ENCODE measurements at regions not wholly inside any gene's neighbourhood (a gene's known extent, or its start where the extent isn't known, plus 50 kb on each side); places are given as distances from the start of the nearest gene placed in this dataset.
"Not testable (repeated sequence)": the region's sequence is repeated elsewhere in the genome, so short reads cannot be mapped to it uniquely, and the experiment has no call there.

- DNase-seq: no peak
These were observed 58.6 kb upstream of the CNTNAP2 start for GRCh38 chr7:146057958-146058357.

DNA sequence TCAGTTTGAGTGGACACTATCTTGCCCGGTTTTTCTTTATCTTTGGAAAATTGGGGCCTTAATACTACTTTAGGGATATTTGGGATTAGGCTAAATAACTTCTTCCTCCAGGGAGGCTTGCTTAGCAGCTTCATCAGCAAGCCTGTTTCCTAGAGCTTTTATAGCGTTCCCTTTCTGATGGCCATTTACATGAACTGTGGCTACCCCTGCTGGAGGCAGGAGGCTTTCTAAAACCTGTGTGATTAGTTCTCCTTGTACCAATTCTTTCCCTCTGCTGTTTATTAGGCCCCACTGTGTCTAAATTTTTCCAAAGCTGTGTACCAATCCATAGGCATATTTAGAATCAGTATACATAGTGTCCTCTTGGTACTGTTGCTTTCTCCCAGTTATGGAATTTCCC is 61.7 kb upstream of the CNTNAP2 start:
- no peak for DNase-seq

GRCh38 chr7:146053492-146053891 is 63.1 kb upstream of the CNTNAP2 start:
- no peak for DNase-seq

GRCh38 chr7:146043310-146043709 is 73.3 kb upstream of the CNTNAP2 start:
- DNase-seq: not testable (repeated sequence)

- no peak for DNase-seq
These were observed 88.3 kb upstream of the CNTNAP2 start for GRCh38 chr7:146028251-146028750.

DNA sequence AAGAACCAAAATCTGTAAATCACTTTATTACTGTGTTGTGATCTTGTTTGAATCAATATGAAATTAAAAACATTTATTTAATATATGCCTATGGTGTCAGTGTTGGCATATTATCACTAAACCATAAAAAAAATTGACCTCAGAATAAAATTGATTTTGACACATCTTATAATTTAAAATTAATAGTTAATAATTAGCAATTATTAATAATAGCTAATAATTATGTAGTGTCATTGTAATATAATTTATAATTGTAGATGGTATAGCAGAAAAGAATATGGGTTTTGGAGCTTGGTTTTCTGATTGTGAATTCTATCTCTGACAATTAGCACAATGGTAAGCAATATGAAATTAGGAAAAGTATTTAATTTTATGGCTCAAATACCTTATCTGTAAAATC is 89.4 kb upstream of the CNTNAP2 start:
- no peak for DNase-seq

GRCh38 chr7:146022776-146023175 is 93.8 kb upstream of the CNTNAP2 start:
- no peak for DNase-seq

DNA sequence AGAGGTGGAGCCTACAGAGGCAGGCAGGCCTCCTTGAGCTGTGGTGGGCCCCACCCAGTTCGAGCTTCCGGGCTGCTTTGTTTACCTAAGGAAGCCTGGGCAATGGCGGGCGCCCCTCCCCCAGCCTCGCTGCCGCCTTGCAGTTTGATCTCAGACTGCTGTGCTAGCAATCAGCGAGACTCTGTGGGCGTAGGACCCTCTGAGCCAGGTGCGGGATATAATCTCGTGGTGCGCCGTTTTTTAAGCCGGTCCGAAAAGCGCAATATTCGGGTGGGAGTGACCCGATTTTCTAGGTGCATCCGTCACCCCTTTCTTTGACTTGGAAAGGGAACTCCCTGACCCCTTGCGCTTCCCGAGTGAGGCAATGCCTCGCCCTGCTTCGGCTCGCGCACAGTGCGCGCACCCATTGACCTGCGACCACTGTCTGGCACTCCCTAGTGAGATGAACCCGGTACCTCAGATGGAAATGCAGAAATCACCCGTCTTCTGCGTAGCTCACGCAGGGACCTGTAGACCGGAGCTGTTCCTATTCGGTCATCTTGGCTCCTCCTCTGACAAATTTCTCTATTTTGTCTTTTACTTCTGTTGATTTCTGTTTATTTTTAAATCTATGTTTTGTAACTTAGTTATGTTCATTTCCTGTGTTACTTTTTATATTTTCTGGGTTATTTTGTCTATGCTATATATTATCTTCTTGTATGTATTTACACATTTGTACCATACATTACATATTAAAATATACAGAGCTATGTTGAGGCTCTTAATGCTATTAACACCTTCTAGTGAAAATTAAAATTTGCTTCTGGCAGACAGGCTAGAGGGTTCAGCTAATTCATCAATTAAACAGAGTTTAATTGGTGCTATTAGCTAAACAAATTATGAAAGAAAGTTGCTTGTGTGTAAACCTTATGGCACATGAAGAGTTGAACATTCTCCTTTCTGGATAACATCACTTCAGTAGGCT is 97.3 kb upstream of the CNTNAP2 start:
- DNase-seq: not testable (repeated sequence)

DNA sequence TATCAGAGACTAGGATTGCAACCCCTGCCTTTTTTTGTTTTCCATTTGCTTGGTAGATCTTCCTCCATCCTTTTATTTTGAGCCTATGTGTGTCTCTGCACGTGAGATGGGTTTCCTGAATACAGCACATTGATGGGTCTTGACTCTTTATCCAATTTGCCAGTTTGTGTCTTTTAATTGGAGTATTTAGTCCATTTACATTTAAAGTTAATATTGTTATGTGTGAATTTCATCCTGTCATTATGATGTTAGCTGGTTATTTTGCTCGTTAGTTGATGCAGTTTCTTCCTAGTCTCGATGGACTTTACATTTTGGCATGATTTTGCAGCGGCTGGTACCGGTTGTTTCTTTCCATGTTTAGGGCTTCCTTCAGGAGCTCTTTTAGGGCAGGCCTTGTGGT is 99.2 kb upstream of the CNTNAP2 start:
- DNase-seq: not testable (repeated sequence)

- not testable (repeated sequence) for DNase-seq
These were observed 102.4 kb upstream of the CNTNAP2 start for GRCh38 chr7:146014154-146014553.

DNA sequence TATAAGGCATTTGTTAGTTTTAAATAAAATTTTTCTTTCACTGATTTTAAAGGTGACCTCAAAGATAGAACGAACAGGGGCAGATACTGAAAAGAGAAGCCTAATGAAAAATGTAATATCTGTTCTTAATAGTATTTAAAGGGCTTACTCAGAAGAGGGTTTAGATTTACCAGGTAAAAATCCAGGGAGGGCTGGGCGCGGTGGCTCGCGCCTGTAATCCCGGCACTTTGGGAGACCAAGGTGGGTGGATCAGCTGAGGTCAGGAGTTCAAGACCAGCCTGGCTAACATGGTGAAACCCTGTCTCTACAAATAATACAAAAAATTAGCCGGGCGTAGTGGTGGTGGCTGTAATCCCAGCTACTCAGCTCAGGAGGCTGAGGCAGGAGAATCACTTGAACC is 108.3 kb upstream of the CNTNAP2 start:
- DNase-seq: no peak

GRCh38 chr7:146004805-146005204 is 111.8 kb upstream of the CNTNAP2 start:
- no peak for DNase-seq

DNA sequence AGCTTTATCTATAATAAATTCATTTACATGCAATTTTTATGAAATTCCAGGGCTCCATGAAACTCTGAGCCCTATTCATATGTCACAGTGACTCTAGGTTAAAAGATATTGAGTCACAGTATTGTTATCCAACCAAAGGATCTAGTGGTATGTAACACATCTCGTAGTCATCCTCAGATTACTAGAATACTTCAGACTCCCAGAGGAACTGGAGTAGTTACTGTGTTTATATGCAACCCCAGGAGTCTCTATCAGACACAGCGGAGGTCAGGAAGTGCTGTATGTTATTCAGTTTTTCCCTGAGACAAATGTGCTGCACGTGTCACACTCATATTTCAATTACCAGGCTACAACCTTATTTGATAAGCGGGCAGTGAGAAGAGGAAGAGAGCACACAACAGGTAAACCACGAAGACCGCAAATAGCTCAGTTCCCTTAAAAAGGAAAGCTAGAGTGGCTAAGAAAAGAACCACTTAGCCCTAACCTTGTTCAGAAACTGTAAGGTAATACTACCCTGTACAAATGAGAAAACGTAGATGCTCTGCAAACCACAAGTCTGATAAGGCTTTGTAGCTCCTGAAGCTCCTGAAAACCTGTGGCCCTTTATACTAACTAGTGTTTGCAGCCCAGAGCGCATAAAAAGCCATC is 114.0 kb upstream of the CNTNAP2 start:
- DNase-seq: no peak

- no peak for DNase-seq
These were observed 114.6 kb upstream of the CNTNAP2 start for GRCh38 chr7:146002008-146002407.

DNA sequence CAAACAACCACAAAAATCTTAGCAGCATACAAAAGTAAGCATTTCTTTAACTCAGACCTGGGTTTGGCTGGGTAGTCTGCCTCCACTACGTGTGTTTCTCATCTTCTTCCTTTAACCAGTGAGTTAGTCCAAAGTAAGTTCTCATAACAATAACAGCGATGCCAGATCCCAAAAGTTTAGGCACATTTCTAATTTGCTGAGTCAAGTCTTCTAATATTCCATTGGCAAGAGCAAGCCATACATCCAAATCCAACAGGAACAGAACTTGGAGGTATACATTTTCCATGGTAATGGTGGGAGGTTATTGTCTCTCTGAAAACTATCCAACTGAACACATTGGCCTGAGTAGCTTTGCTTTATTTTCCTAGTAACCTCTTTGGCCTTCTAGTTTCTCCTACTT is 115.7 kb upstream of the CNTNAP2 start:
- DNase-seq: no peak

- DNase-seq: no peak
These were observed 127.1 kb upstream of the CNTNAP2 start for GRCh38 chr7:145989469-145989868.

DNA sequence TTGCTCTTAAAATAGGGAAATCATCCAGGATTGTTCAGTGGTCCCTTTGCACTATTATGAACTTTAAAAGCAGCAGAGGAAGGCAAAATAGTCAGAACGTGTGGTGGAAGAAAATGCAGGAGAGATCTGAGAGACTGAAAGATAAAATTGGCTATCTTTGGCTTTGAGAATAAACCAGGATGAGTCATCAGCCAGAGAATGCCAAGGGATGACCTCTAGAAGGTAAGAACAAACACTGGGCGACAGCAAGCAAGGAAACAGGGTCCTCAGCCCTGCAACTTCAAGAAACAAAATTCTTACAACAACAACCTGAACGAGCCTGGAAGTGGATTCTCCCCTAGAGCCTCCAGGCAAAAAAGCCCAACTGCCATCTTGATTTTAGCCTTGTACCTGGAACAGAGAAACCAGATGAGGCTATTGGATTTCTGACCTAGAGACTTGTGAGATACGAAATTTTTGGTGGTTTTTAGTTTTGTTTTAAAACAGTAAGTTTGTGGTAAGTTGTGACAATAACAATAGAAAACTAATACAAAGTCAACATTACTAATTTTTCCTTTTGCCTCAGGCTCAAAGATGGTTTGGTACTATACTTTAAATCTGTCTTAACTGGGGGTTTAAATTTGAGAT is 130.2 kb upstream of the CNTNAP2 start:
- no peak for DNase-seq

DNA sequence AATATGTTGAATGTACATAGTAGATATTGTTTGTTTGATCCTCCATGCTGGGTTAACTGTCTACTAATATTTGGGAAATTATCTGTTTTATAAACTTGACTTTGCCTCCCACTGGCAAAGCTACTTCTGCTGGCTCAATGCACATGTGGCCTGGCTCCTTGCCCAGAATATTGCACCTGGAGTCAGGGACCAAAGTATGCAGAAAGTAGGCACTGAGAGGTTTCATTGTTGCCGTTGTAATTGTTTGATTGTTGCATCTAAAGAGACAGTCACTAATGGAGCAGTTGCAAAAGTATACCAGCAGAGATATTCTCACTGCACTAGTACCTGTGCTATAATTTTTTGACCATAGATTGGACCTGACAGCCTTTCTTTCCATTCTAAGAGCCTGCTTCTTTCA is 137.8 kb upstream of the CNTNAP2 start:
- no peak for DNase-seq

DNA sequence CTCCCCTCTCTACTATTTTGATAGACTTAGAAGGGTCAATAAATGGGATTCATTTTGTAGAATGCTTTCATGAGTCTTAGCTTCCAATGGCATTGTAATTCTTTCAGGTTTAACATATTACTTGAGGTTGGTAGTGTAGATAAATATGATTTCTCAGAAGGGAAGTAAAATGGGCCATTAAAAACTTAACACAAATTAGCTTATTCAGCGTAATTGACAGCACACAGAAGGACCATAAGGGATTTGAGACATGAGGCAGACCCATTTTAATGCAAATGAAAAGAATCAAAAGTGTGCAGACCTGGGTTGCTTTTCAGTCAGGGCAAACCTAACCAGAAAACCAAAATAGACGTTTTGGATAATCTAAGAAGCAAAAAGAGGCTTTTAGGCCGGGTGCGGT is 156.6 kb upstream of the CNTNAP2 start:
- DNase-seq: no peak

DNA sequence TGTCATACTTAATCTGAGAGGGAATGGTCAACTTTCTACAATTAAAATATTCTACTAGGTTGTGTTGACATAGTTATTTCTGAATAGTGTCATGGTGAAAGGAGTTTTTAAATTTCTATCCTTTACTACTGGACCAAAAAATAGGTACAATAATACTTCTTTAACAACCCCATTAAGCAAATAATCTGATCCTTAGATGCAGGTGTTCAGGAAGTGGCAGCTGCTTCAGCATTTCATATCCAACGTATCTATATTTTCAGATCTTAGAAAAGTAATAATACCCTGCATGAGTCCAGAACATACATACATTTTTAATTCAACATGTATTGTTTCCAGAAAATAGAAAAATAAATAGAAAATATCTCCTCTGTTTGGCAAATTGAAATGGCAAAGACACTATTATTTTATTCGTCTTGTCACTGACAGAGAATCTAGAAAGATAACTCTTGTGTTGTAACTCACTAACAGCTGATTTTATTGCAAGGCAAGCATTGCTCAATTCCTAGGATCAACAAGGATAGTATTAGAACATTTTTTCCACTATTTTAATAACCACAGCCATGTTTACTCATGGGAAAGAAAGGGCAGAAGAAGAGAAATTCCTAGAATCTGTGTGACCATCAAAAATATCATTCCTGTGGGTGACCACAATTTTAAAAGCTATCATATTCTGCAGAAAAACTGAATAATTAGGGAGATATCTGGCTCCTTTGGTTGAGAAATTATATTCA is 159.3 kb upstream of the CNTNAP2 start:
- DNase-seq: no peak

GRCh38 chr7:145951566-145951965 is 165.0 kb upstream of the CNTNAP2 start:
- DNase-seq: no peak

DNA sequence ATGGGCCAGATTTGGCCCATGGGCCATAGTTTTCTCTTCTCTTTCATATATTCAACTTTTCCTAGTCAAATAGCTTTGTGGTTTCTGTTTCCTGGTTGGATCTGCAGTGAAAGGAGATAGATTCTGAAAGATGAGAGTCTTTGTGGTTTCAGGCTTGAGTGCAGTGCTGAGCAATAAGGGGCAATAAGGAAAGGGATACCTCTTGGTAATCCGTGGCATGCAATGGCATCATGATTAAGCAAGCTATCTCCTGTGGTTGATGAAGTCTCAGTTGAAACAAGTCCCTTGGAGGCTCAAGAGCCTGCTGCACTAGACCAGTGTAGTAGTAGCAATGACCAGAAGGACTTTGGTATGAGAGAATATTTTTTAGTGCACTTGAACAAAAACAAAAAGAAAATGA is 187.7 kb upstream of the CNTNAP2 start:
- DNase-seq: no peak

DNA sequence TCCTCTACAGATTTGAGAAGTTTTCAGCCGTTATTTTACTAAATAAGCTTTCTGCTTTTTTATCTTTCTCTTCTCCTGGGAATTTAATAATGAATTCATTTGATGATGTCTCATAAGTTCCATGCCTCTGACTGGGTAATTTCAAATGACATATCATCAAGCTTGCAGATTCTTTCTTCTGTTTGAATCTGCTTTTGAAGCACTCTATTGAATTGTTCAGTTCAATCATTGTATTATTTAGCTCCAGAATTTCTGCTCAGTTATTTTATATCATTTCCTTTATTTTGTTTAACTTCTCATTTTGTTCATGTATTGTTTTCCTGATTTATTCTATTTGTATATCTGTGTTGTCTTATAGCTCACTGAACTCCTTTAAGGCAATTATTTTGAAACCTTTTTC is 196.9 kb upstream of the CNTNAP2 start:
- DNase-seq: no peak

Data from GF-D8 (cell line).